ENCODE measurements at regions not wholly inside any gene's neighbourhood (a gene's known extent, or its start where the extent isn't known, plus 50 kb on each side); places are given as distances from the start of the nearest gene placed in this dataset.

- no peak overlapping the region for H2AFZ ChIP-seq
- H3K27ac Mint-ChIP-seq: no peak overlapping the region
Observed at GRCh38 chr7:19964246-19964645, 190.8 kb upstream of the TMEM196 start.

More at GRCh38 chr7:19964246-19964645, 190.8 kb upstream of the TMEM196 start:
- ATAC-seq (no peak), DNase-seq (ENCODE audit: low spot score) (no peak)
- H4K20me1 ChIP-seq (replicated peaks; ENCODE audit: insufficient read depth): no peaks in the 10 kb centered on the region
- H3K27me3 ChIP-seq (ENCODE audit: insufficient read depth): no peaks in the 10 kb centered on the region
- no peaks in the 10 kb centered on the region for H3K4me1 ChIP-seq (ENCODE audit: insufficient read depth)
- no peaks in the 10 kb centered on the region for H3K9me2 ChIP-seq (ENCODE audit: insufficient read depth)
- Mint-ChIP-seq H3K4me3 (no peak overlapping the region), H3K36me3 (ENCODE audit: low read depth) (0 out of 3 replicates have a peak, but pooled peaks cover 3% of the 10 kb centered on the region), H3K27me3 (ENCODE audit: insufficient read depth, low read depth, poor library complexity) (no peaks in the 10 kb centered on the region), H3K4me1 (no peaks in the 10 kb centered on the region), H3K9me3 (no peaks in the 10 kb centered on the region)
- H3K79me2 ChIP-seq (replicated peaks; ENCODE audit: insufficient read depth): no peaks in the 10 kb centered on the region
- no peak overlapping the region for H3K4me3 ChIP-seq
- TF ChIP-seq, protein P1, sequence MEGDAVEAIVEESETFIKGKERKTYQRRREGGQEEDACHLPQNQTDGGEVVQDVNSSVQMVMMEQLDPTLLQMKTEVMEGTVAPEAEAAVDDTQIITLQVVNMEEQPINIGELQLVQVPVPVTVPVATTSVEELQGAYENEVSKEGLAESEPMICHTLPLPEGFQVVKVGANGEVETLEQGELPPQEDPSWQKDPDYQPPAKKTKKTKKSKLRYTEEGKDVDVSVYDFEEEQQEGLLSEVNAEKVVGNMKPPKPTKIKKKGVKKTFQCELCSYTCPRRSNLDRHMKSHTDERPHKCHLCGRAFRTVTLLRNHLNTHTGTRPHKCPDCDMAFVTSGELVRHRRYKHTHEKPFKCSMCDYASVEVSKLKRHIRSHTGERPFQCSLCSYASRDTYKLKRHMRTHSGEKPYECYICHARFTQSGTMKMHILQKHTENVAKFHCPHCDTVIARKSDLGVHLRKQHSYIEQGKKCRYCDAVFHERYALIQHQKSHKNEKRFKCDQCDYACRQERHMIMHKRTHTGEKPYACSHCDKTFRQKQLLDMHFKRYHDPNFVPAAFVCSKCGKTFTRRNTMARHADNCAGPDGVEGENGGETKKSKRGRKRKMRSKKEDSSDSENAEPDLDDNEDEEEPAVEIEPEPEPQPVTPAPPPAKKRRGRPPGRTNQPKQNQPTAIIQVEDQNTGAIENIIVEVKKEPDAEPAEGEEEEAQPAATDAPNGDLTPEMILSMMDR (conservative IDR thresholded peaks at IDR 0.05; ENCODE audit: low read depth in 2 of 2): no peak
- TF ChIP-seq JUNB (IDR thresholded peaks at IDR 0.05; ENCODE audit: unreplicated experiment) (no peak), EZH2phosphoT487 (IDR thresholded peaks at IDR 0.05; ENCODE audit: unreplicated experiment) (no peak), STAT1 (IDR thresholded peaks at IDR 0.05; ENCODE audit: unreplicated experiment) (no peak), REST (IDR thresholded peaks at IDR 0.05; ENCODE audit: unreplicated experiment) (no peak), CREB1 (CRISPR knock-in tag; IDR thresholded peaks at IDR 0.05; ENCODE audit: low read depth) (no peak), ZNF331 (CRISPR knock-in tag; IDR thresholded peaks at IDR 0.05; ENCODE audit: low read depth) (no peak), NANOG (IDR thresholded peaks at IDR 0.05; ENCODE audit: borderline replicate concordance) (no peak), EZH2 (IDR thresholded peaks at IDR 0.05; ENCODE audit: low read depth, unreplicated experiment) (no peak), ETS1 (IDR thresholded peaks at IDR 0.05) (no peak), ZNF114 (CRISPR knock-in tag; IDR thresholded peaks at IDR 0.05) (no peak), POLR2AphosphoS5 (IDR thresholded peaks at IDR 0.05; ENCODE audit: low read depth) (no peak), ZNF462 (CRISPR knock-in tag; IDR thresholded peaks at IDR 0.05) (no peak)
- no peaks in the 10 kb centered on the region for H3F3A ChIP-seq (replicated peaks; ENCODE audit: low read depth)
- H3K4me2 ChIP-seq: no peak overlapping the region
- peaks cover 21% of the 10 kb centered on the region for H3K36me3 ChIP-seq (ENCODE audit: insufficient read depth)
- H3K27ac ChIP-seq (ENCODE audit: low read depth): no peak overlapping the region

All from GM23338 (cell line).